ENCODE measurements at regions not wholly inside any gene's neighbourhood (a gene's known extent, or its start where the extent isn't known, plus 50 kb on each side); places are given as distances from the start of the nearest gene placed in this dataset.

- H3K27ac ChIP-seq = no peak overlapping the region
- CTCF ChIA-PET = no interaction called here
- TF ChIP-seq, protein P1, sequence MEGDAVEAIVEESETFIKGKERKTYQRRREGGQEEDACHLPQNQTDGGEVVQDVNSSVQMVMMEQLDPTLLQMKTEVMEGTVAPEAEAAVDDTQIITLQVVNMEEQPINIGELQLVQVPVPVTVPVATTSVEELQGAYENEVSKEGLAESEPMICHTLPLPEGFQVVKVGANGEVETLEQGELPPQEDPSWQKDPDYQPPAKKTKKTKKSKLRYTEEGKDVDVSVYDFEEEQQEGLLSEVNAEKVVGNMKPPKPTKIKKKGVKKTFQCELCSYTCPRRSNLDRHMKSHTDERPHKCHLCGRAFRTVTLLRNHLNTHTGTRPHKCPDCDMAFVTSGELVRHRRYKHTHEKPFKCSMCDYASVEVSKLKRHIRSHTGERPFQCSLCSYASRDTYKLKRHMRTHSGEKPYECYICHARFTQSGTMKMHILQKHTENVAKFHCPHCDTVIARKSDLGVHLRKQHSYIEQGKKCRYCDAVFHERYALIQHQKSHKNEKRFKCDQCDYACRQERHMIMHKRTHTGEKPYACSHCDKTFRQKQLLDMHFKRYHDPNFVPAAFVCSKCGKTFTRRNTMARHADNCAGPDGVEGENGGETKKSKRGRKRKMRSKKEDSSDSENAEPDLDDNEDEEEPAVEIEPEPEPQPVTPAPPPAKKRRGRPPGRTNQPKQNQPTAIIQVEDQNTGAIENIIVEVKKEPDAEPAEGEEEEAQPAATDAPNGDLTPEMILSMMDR (conservative IDR thresholded peaks at IDR 0.05; ENCODE audit: low read depth) = no peak
- POLR2A ChIA-PET (ENCODE audit: low non-redundant PET) = no interaction called here
- no peak for DNase-seq (ENCODE audit: low spot score)
Measured at GRCh38 chr19:31518216-31519020, 169.2 kb upstream of the TSHZ3 start.

DNA sequence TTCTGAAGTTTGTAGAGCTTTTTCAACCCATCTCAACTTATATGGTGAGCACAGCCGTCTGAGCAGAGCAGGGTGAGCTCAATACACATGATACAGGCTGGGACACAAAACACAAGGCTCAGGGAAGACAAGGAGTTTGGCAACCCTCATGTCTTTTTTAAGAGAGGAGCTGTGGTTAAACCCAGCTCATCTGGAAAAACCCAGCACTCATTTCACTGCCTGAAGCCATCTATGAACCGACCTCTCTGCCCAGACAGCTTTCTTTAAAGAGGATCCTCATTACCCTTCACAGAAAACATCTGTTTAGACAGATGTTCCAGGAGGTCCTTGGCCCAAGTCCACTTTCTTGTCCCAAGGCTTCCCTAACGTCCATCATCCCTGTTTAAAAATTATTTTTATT lies 170.0 kb upstream of the TSHZ3 start:
- no peak overlapping the region for H3K27ac ChIP-seq
- TF ChIP-seq, protein P1 (conservative IDR thresholded peaks at IDR 0.05; ENCODE audit: low read depth) = no peak
- DNase-seq (ENCODE audit: low spot score) = no peak
- POLR2A ChIA-PET (ENCODE audit: low non-redundant PET) = no interaction called here
- CTCF ChIA-PET = no interaction called here

DNA sequence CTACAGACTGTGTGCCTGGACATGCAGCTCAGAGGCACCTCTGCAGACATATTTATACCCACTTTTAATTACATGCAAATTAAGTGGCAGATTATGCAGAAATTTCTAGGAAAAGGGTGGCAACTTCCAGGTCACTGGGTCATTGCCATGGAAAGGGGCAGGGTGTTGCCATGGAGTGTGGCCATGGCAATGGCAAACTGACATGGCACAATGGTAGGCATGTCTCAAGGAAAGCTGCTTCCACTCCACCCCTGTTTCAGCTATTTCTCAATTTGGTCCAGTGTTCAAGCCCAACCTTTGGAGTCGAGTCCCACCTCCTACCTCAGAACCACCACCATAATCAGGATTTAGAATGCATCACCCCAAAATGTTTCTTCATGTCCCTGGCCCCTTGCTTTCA lies 170.7 kb upstream of the TSHZ3 start:
- no peak overlapping the region for H3K27ac ChIP-seq
- ChIA-PET POLR2A (ENCODE audit: low non-redundant PET) (no interaction called here), CTCF (no interaction called here)
- no peak for DNase-seq (ENCODE audit: low spot score)
- TF ChIP-seq, protein P1 (conservative IDR thresholded peaks at IDR 0.05; ENCODE audit: low read depth) = no peak

- H3K27ac ChIP-seq = no peak overlapping the region
- CTCF ChIA-PET = no interaction called here
- DNase-seq (ENCODE audit: low spot score) = no peak
- TF ChIP-seq, protein P1 (conservative IDR thresholded peaks at IDR 0.05; ENCODE audit: low read depth) = no peak
- POLR2A ChIA-PET (ENCODE audit: low non-redundant PET) = no interaction called here
Measured at GRCh38 chr19:31520633-31521032, 171.4 kb upstream of the TSHZ3 start.

GRCh38 chr19:31525610-31526147 lies 176.4 kb upstream of the TSHZ3 start:
- no peak overlapping the region for H3K27ac ChIP-seq
- ChIA-PET POLR2A (ENCODE audit: low non-redundant PET) (no interaction called here), CTCF (no interaction called here)
- TF ChIP-seq, protein P1 (conservative IDR thresholded peaks at IDR 0.05; ENCODE audit: low read depth) = no peak
- no peak for DNase-seq (ENCODE audit: low spot score)

DNA sequence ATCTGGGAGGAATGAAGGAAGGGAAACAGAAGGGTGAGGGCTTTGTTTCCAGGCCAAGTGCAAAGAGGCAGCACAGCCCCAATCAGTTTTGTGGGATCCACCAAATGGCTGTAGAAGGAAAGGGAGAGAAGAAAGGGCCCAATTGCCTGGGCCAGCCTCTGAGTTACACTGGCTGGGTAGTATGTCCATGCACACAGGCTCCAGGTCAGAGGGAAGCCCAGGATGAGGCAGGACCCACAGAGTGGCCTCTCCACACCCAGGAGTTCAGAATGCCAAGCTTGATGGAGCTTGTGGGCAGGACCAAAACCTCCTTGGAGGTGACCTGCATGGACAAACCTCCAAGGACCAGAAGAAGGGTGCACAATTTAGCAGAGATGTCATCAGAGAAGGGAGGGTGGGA lies 178.2 kb upstream of the TSHZ3 start:
- TF ChIP-seq, protein P1 (conservative IDR thresholded peaks at IDR 0.05; ENCODE audit: low read depth) = no peak
- ChIA-PET POLR2A (ENCODE audit: low non-redundant PET) (no interaction called here), CTCF (no interaction called here)
- H3K27ac ChIP-seq = no peak overlapping the region
- DNase-seq (ENCODE audit: low spot score) = no peak
